Small intestine (tissue), 7 donors: ENCODE measurements at regions not wholly inside any gene's neighbourhood (a gene's known extent, or its start where the extent isn't known, plus 50 kb on each side); places are given as distances from the start of the nearest gene placed in this dataset.

ENCODE experiments used
- DNase-seq, 2 donors: peaks; one replicate each; pipeline versions ENCODE4 v3.0.0 to v3.0.0-alpha.2; 2013
- FAIRE-seq: peaks from 2 replicates; lab custom pipeline; 2012; peaks lifted over from hg19 to GRCh38; lab: Jason Lieb, UNC
- H3K27ac ChIP-seq, 3 donors: one replicate each; pipeline ENCODE4 v1.5.1; 2013; ENCODE audit warnings: low read length in 2 of 3, mild to moderate bottlenecking in 2 of 3, control low read depth in 1 of 3, inconsistent platforms in 1 of 3, low read depth in 1 of 3, moderate library complexity in 1 of 3
- H3K27me3 ChIP-seq, 3 donors: one replicate each; pipeline ENCODE4 v1.6.1; 2013; ENCODE audit warnings: low read length in 3 of 3, inconsistent platforms in 1 of 3; ENCODE audit not compliant: control insufficient read depth in 3 of 3, insufficient read depth in 3 of 3
- H3K36me3 ChIP-seq, 3 donors: one replicate each; pipeline ENCODE4 v1.6.1; 2013; ENCODE audit warnings: low read length in 3 of 3, inconsistent platforms in 1 of 3, low read depth in 1 of 3, mild to moderate bottlenecking in 1 of 3, moderate library complexity in 1 of 3; ENCODE audit not compliant: control insufficient read depth in 3 of 3, insufficient read depth in 2 of 3
- H3K4me1 ChIP-seq, 3 donors: one replicate each; pipeline ENCODE4 v1.6.1; 2013; ENCODE audit warnings: low read length in 2 of 3, inconsistent platforms in 1 of 3, low read depth in 1 of 3, mild to moderate bottlenecking in 1 of 3, moderate library complexity in 1 of 3; ENCODE audit not compliant: control insufficient read depth in 3 of 3, insufficient read depth in 2 of 3
- H3K4me3 ChIP-seq, 3 donors: one replicate each; pipeline ENCODE4 v1.5.1; 2013; ENCODE audit warnings: low read length in 3 of 3, control low read depth in 1 of 3, inconsistent platforms in 1 of 3, low read depth in 1 of 3, mild to moderate bottlenecking in 1 of 3, moderate library complexity in 1 of 3
- H3K9me3 ChIP-seq, 2 donors: one replicate each; pipeline ENCODE4 v1.6.1; 2013; ENCODE audit warnings: low read depth in 1 of 2, low read length in 1 of 2; ENCODE audit not compliant: control insufficient read depth in 2 of 2, insufficient read depth in 1 of 2
- WGBS, 3 donors: extraction: QIAGEN DNeasy Blood & Tissue Kit; methylation state at CpG; one replicate each; pipeline ENCODE4 v1.1.7; 2013; 5-methylcytosine and 5-hydroxymethylcytosine counted together
- donor health status: healthy with polysubstance abuse.
- donor health status: control.
- donor health status: control.
- donor health status: Bipolar disorder and iron deficiency.
- donor health status: healthy.

- Histone ChIP-seq H3K4me1 (no peaks in the 10 kb centered on the region), H3K9me3 (no peaks in the 10 kb centered on the region), H3K27me3 (no peaks in the 10 kb centered on the region), H3K4me3 (no peak overlapping the region), H3K36me3 (no peaks in the 10 kb centered on the region), H3K27ac (no peak overlapping the region)
- 83 to 89% (median 84%) methylated on average over 2 of the region's 2 CpGs for WGBS, 3 donors
- no peak for DNase-seq
- FAIRE-seq, result no peak
Observed at GRCh38 chr2:208819190-208819589, 412.6 kb downstream of the PTH2R start.

- Histone ChIP-seq H3K36me3 (no peaks in the 10 kb centered on the region), H3K4me1 (no peaks in the 10 kb centered on the region), H3K27me3 (no peaks in the 10 kb centered on the region), H3K9me3 (no peaks in the 10 kb centered on the region), H3K4me3 (no peak overlapping the region), H3K27ac (no peak overlapping the region)
- FAIRE-seq (no peak), DNase-seq (no peak)
- WGBS, 3 donors, result 52 to 66% (median 65%) methylated on average over 1 of the region's 1 CpG
Observed at GRCh38 chr2:208820014-208820688, 413.6 kb downstream of the PTH2R start.

- no peaks in the 10 kb centered on the region for H3K27me3 ChIP-seq
- no peak for DNase-seq
- H3K27ac ChIP-seq, result no peak overlapping the region
- WGBS, 3 donors, result 27 to 38% (median 37%) methylated on average over 3 of the region's 3 CpGs
- FAIRE-seq, result no peak
- no peaks in the 10 kb centered on the region for H3K36me3 ChIP-seq
- no peak overlapping the region for H3K4me3 ChIP-seq
- H3K9me3 ChIP-seq, result peaks cover 0 to 4% of the 10 kb centered on the region in 2 donors
- no peaks in the 10 kb centered on the region for H3K4me1 ChIP-seq
Observed at GRCh38 chr2:208827109-208827508, 420.5 kb downstream of the PTH2R start.

GRCh38 chr2:208827549-208828221, 421.1 kb downstream of the PTH2R start:
- DNase-seq (no peak), FAIRE-seq (no peak)
- Histone ChIP-seq H3K4me1 (no peaks in the 10 kb centered on the region), H3K27me3 (no peaks in the 10 kb centered on the region), H3K9me3 (peaks cover 0 to 4% of the 10 kb centered on the region in 2 donors), H3K36me3 (no peaks in the 10 kb centered on the region), H3K27ac (no peak overlapping the region), H3K4me3 (no peak overlapping the region)
- 44 to 55% (median 49%) methylated on average over 4 of the region's 4 CpGs for WGBS, 3 donors

- Histone ChIP-seq H3K36me3 (no peaks in the 10 kb centered on the region), H3K27ac (no peak overlapping the region), H3K27me3 (no peaks in the 10 kb centered on the region), H3K4me3 (no peak overlapping the region), H3K9me3 (peaks cover 0 to 4% of the 10 kb centered on the region in 2 donors), H3K4me1 (no peaks in the 10 kb centered on the region)
- DNase-seq (no peak), FAIRE-seq (no peak)
- WGBS, 3 donors, result 50 to 73% (median 56%) methylated on average over 3 of the region's 3 CpGs
Observed at GRCh38 chr2:208830203-208830602, 423.6 kb downstream of the PTH2R start.

GRCh38 chr2:208847651-208848050, 441.1 kb downstream of the PTH2R start:
- FAIRE-seq, result no peak
- Histone ChIP-seq H3K27me3 (no peaks in the 10 kb centered on the region), H3K27ac (no peak overlapping the region), H3K9me3 (peaks cover 0 to 13% of the 10 kb centered on the region in 2 donors), H3K4me3 (no peak overlapping the region), H3K4me1 (no peaks in the 10 kb centered on the region), H3K36me3 (no peaks in the 10 kb centered on the region)
- DNase-seq, result no peak
- 67 to 82% (median 79%) methylated on average over 1 of the region's 1 CpG for WGBS, 3 donors

GRCh38 chr2:208854717-208855116, 448.1 kb downstream of the PTH2R start:
- no peak for FAIRE-seq
- H3K27me3 ChIP-seq, result no peaks in the 10 kb centered on the region
- DNase-seq, result no peak
- no peaks in the 10 kb centered on the region for H3K4me1 ChIP-seq
- H3K4me3 ChIP-seq, result no peak overlapping the region
- peaks cover 2 to 27% of the 10 kb centered on the region in 2 donors for H3K9me3 ChIP-seq
- 82 to 92% (median 91%) methylated on average over 6 of the region's 6 CpGs for WGBS, 3 donors
- no peak overlapping the region for H3K27ac ChIP-seq
- no peaks in the 10 kb centered on the region for H3K36me3 ChIP-seq

GRCh38 chr2:208867374-208867773, 460.8 kb downstream of the PTH2R start:
- H3K27me3 ChIP-seq, result no peaks in the 10 kb centered on the region
- FAIRE-seq, result no peak
- no peak for DNase-seq
- H3K4me3 ChIP-seq, result no peak overlapping the region
- no peaks in the 10 kb centered on the region for H3K9me3 ChIP-seq
- H3K36me3 ChIP-seq, result no peaks in the 10 kb centered on the region
- no peaks in the 10 kb centered on the region for H3K4me1 ChIP-seq
- H3K27ac ChIP-seq, result no peak overlapping the region
